ENCODE measurements at regions not wholly inside any gene's neighbourhood (a gene's known extent, or its start where the extent isn't known, plus 50 kb on each side); places are given as distances from the start of the nearest gene placed in this dataset.

DNA sequence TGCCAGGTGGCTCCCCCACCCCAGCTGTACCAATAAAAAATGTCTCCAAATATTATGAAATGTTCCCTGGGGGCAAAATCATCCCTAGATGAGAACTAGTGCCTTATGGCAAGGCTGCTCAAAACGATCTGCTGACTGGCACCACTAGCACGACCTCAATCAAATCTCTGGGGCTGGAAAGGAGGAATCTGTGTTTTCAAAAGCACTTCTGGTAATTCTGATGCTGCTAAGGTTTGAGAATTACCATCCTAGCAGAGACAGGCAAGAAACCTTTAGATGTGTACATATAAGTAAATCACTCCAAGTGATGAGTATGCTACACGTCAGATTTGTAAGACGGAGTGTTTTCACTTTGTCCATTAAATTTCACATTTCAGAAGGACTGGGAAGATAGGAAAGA is 360.1 kb upstream of the THRB start:
- TF ChIP-seq, protein P1, sequence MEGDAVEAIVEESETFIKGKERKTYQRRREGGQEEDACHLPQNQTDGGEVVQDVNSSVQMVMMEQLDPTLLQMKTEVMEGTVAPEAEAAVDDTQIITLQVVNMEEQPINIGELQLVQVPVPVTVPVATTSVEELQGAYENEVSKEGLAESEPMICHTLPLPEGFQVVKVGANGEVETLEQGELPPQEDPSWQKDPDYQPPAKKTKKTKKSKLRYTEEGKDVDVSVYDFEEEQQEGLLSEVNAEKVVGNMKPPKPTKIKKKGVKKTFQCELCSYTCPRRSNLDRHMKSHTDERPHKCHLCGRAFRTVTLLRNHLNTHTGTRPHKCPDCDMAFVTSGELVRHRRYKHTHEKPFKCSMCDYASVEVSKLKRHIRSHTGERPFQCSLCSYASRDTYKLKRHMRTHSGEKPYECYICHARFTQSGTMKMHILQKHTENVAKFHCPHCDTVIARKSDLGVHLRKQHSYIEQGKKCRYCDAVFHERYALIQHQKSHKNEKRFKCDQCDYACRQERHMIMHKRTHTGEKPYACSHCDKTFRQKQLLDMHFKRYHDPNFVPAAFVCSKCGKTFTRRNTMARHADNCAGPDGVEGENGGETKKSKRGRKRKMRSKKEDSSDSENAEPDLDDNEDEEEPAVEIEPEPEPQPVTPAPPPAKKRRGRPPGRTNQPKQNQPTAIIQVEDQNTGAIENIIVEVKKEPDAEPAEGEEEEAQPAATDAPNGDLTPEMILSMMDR (IDR thresholded peaks at IDR 0.05) = no peak
- no peak for TF ChIP-seq POLR2A (IDR thresholded peaks at IDR 0.05)
